HG03025 (cell line): ENCODE measurements at regions not wholly inside any gene's neighbourhood (a gene's known extent, or its start where the extent isn't known, plus 50 kb on each side); places are given as distances from the start of the nearest gene placed in this dataset.

ENCODE experiments used
- ATAC-seq: cut with Tn5 transposase; IDR thresholded peaks from one replicate; pipeline ENCODE4 v1.9.1; 2021; ENCODE audit warnings: mild to moderate bottlenecking, moderate library complexity; ENCODE audit not compliant: unreplicated experiment, low FRiP score

- no peak for ATAC-seq
Observed at GRCh38 chr14:66046035-66046434, 440.1 kb upstream of the CCDC196 start.

- no peak for ATAC-seq
Observed at GRCh38 chr14:66046591-66046990, 439.6 kb upstream of the CCDC196 start.

DNA sequence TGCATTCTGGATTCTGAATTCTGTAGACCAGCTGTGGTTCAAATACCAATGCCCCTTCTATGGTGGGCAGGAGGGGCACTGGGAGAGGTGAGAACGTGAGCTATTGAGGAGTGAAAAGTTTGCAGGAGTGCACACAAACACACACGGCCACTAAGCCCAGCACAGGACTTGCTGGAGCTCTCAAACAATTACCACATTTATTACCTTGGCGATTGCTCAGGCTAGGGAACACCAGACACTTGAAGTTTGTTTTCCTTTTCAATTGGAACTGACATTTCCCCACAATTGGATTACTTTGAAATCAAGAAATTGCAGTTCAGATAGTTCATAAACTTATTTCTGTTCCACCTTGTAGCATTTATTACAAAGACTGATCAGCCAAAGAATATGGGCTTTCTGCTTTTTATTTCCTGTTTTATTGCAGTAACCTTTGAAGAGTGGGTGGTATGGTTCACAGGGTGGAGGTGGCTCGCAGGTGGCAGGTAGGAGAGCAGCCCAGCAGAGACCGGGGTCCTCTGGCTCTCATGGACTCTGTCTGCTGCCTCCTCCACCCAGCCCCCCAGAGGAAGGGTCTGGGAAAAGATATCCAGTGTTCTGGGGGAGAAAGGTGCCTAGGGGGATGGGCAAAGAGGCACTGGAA lies 429.8 kb upstream of the CCDC196 start:
- ATAC-seq: no peak

DNA sequence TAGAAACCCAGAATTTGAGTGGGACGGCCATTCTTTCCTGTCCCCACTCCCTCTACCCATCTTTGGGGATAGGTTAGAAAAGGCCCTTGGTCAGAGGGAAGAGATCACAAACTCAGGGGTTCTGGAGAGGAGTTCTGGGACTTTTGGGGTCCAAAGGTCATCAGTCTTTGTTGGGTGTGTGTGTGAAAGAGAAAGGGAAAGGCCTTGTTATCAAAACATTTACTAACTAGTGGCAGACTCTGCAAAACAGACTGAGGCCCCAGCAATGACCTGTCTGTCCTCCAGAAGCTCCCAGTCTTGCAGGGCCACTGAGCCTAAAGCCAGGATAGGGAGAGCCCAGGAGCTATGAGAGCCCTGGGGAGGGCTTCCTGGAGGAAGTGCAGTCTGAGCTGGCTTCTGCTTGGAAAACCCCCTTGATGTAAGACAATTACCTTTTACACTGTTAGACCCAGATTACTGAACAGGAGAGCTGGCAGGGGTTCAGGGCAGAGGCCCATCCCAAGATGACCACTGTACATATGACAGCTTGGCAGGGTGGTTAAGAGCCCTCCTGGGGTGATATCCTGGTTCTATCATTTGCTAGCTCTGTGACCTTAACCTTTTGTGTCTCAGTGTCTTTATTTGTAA lies 429.1 kb upstream of the CCDC196 start:
- no peak for ATAC-seq

DNA sequence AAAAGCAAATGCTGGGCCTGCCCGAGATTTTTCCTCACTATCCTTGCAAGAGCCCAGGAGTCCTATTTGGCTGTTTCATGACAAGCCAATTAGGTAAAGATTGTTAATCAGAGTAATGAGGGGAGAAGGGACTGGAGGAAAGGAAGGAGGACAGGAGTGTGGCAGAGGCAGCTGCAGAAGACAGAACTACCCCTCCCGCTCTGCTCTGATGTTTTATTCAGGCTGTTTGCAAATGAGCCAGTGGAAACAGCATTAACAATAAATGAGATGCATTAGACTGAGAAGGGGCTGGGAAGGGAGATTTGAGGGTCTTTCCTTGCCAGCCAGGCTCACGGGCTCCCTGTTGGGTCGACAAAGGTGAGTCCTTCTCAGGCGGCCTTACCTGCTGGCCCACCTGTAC lies 421.0 kb upstream of the CCDC196 start:
- no peak for ATAC-seq

DNA sequence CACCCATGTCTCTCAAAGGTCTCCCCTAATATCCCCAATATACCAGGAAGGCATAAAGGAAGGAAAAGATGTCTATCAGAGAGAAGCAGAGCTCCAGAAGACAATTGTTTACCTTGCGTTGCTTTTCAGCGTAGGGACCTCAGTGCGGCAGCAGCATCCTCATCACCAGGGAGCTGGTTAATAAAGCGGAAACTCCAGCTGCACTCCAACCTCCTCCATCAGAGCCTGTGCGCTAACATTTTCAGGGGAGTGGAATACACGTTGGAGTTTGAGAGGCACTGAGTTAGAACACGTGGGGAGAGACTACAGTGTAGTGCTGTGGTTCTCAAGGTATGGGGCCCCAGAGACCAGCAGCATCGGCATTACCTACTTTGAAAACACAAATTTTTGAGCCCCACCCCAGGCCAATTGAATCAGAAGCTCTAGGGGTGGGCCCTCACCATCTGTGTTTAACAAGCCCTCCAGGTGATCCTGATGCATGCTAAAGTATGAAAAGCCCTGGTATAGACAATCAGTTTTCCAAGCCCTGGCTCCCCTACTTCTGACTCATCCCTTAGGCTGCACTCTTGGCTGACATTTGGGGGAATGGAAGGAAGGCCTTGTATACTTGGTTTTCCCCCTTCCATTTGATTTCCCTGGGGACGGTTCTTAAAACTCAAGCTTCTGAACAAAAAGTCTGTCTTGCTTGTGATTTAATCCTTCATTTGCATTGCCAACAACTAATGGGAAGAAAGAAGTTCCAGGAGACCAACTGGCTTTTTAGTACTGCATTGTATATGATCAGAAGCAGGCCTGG lies 419.0 kb upstream of the CCDC196 start:
- ATAC-seq: no peak

GRCh38 chr14:66069036-66069435 lies 417.1 kb upstream of the CCDC196 start:
- ATAC-seq: no peak

DNA sequence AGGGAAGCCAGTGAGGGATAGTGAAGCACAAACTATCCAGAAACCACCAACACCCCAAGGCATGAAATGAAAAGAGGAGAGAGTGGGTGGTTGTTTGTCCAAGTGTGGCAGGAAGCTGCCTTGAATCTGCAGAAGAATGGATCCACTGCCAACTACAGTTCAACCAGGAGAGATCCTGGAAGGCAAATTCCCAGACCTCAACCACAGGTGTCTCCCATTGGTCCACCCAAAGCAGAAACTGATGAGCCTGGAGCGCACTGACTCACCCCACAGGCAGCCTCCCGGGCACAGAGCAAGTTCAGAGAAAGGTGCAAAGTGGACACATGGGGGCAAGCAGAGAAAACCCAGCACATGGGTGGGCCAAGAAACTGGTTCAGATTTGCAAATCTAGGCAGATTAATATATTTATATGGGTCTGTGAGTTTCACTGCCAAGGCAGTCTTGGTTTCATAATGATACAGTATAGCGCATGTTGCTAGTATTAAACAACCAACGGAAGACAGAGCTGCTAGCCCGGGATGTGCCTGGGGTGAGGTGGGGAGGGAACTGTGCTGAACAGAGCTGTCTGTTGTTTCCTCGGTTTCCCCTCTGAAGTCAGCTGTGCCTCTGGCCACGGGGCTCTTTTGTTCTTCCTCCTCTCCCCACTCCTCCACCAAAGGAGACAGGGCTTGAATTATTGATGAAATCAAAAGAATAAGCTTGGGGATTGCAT lies 416.2 kb upstream of the CCDC196 start:
- ATAC-seq: no peak

DNA sequence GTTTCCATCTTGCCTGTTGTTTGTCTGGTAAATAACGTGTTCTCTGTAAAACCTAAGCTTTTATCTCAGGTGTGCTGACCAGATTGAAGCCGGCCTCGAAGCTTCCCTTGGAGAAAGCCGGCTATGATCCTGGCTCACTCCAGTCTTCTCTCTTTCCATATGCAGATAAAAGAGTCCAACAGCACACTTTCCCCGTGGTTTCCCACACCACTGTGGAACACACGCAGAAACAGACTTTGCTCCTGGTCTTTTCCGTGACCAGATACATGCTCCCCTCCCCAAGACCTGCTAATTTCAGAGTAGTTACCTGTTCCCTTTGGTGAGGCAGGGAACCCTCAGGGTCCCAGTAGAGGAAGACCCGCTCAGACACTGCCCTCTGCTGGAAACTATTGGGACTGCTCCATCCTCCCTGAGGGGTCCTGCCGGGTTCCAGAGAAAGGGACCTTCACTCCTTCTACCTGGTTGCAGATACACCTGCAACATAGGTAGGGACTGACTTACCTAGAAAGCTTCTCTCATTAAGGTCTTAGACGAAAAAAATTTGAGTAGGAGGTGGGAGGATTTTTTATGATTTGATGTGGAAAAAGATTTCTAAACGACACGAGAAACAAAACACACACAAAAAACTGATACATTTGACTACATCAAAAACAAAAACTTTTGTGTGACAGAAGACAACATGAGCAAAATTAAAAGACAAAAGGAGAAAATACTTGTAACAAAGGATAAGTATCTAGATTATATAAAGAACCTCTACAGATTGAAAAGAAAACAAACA lies 415.4 kb upstream of the CCDC196 start:
- ATAC-seq: no peak

DNA sequence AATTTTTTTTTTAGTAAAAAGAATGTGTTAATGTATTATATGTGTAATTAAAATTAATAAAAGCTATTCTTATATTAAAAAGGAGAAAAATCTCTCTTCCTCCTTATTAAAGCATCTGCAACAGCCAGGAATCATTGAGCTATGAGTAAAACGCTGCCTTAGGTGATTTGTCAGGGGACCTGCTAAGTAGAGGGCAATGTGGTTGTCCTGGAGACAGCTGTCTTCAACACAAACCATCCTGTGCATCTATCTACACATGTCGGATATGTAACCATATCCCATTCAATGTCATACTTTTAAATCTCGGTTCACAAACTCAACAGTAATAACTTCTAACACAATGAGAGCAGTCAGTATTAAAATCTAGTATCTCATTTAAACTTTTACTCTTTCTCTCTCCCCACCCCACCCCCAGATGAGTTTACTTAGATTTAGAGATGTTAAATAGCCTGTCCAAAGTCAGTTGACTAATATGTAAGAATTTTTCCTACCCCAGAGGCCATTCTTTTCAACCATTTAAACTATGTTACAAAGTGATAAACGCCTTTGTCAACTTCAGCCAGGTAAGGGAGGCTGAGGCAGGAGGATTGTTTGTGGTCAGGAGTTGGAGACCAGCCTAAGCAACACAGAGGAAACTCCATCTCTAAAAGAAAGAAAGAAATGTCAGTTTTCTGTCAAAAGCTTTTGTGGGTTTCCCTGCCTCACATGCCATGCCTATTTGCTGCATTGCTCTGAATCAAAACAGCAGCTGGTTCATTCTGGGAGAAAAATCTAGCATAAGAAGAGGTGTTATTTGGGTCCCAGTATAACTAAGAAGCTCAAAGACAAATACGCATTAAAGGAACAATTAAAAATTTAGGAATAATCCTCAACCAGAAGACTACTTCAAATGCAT lies 413.7 kb upstream of the CCDC196 start:
- ATAC-seq: no peak

GRCh38 chr14:66074537-66074936 lies 411.6 kb upstream of the CCDC196 start:
- ATAC-seq: no peak

DNA sequence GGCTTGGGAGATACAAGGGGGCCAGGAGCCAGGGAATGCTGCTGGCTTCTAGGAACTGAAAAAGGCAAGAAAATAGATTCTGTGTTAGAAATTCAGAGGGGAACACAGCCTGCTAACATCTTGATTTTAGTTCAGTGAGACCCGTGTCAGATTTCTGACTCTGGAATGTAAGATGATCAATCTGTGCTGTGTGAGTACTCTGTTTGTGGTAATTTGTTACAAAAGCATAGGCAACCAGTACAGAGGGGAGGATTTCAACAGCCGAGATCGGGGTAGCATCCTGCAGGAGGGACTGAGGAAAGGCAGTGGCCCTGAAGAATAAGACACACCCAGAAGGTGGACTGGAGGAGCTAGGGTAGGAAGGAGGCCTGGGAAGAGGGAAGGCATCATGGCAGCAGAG lies 410.0 kb upstream of the CCDC196 start:
- no peak for ATAC-seq

DNA sequence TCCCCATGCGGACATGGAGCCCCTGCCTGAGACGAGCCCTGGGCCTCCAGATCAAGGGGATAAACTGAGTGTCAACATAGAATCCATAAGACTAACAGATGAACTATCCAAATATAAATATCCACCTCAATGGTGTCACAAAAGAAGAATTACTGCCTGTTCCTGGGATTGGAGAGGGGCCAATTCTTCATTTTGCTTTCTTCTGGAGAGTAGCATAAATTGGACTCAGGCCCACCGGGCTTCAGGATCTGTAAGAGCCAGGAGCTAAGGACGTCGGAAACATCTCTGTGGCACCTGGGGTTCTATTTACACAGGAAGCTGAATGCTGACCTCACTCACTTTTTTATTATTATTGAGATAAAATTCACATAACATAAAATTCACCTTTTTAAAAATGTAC lies 408.2 kb upstream of the CCDC196 start:
- ATAC-seq: no peak

- no peak for ATAC-seq
Observed at GRCh38 chr14:66081594-66082376, 404.4 kb upstream of the CCDC196 start.

GRCh38 chr14:66085224-66085623 lies 400.9 kb upstream of the CCDC196 start:
- ATAC-seq: no peak

DNA sequence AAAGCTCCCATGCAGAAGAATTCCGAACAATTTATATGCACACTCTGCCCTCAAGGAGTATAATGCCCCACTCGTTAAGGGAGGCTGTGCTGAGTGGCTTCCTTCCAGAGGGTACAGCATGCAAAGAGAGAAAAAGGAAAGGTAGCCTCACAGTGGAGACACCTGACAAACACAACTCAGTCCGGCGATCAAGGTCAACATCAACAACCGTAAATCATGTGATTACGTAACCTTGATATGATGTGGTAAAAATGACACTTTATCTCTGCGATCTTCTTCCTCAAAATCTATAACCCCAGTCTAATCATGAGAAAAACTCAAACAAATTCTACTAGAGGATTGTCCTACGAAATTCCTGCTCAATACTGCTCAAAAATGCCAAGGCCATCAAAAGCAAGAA lies 400.5 kb upstream of the CCDC196 start:
- ATAC-seq: no peak

DNA sequence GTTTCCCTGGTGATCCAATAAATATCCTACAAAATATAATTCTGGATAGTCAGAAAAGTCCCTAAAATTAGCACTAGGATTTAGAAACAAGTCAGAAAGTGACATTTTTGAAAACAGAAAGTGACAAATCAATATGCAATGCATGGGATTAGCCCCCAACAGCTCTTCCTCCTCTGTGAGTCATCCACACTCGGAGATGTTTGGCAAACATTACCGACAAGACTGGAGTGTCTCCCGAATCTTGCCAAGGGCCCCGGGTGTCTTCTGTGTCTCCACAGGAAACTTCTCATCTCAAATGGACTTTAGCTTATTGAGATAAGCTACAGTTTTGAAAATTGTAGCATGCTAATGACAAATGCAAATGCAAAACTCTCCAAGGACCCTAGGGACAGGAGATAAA lies 398.9 kb upstream of the CCDC196 start:
- ATAC-seq: no peak

GRCh38 chr14:66088656-66089055 lies 397.5 kb upstream of the CCDC196 start:
- no peak for ATAC-seq

- no peak for ATAC-seq
Observed at GRCh38 chr14:66092206-66092605, 394.0 kb upstream of the CCDC196 start.
